IMR-90 (cell line): ENCODE measurements at regions not wholly inside any gene's neighbourhood (a gene's known extent, or its start where the extent isn't known, plus 50 kb on each side); places are given as distances from the start of the nearest gene placed in this dataset.

Experiments used
- ATAC-seq: fragments of 200-7000 bp; cut with Tn5 transposase; 2 replicates; pipeline ENCODE4 v1.9.1; 2020; ENCODE audit warnings: low read depth, mild to moderate bottlenecking, moderate library complexity
- BruUV-seq: library from RNA; stranded (reverse); fragments of 400-500 nt; replicated peaks from 2 replicates; lab custom pipeline; 2021; lab: Mats Ljungman, UMichigan
- CTCF ChIA-PET: fragments of 300-600 bp; formaldehyde crosslinking; extraction: SDS; loops from one replicate; lab custom pipeline; 2021; ENCODE audit warnings: antibody characterized with exemption; lab: Yijun Ruan, JAX
- POLR2A ChIA-PET: fragments of 300-600 bp; sonication (Branson Sonifier 250); formaldehyde crosslinking; loops from one replicate; lab custom pipeline; 2022; ENCODE audit warnings: antibody characterized with exemption; ENCODE audit not compliant: unreplicated experiment; lab: Charles Lee
- DNase-seq: peaks from one replicate; pipeline ENCODE4 v3.0.0; 2013
- H2AFZ ChIP-seq: replicated peaks from 2 replicates; pipeline ENCODE3; 2013; ENCODE audit warnings: low read length, mild to moderate bottlenecking; ENCODE audit not compliant: poor library complexity
- H2AK5ac ChIP-seq: 2 replicates; pipeline ENCODE4 v1.6.1; 2013; ENCODE audit warnings: low read depth, low read length, inconsistent platforms
- H2AK9ac ChIP-seq: replicated peaks from 2 replicates; pipeline ENCODE3; 2013; ENCODE audit warnings: mild to moderate bottlenecking, low read depth, low read length, moderate library complexity; ENCODE audit not compliant: poor library complexity
- H2BK120ac ChIP-seq: 2 replicates; pipeline ENCODE4 v1.6.1; 2013; ENCODE audit warnings: low read depth, low read length, inconsistent platforms
- H2BK15ac ChIP-seq: 3 replicates; pipeline ENCODE4 v1.6.1; 2013; ENCODE audit warnings: low read depth, low read length, inconsistent platforms
- H2BK20ac ChIP-seq: 2 replicates; pipeline ENCODE4 v1.6.1; 2013; ENCODE audit warnings: low read depth, mild to moderate bottlenecking, inconsistent platforms, low read length, moderate library complexity
- H2BK5ac ChIP-seq: 2 replicates; pipeline ENCODE4 v1.6.1; 2013; ENCODE audit warnings: mild to moderate bottlenecking, low read depth, low read length, inconsistent platforms; ENCODE audit not compliant: poor library complexity, severe bottlenecking
- H3K14ac ChIP-seq: replicated peaks from 2 replicates; pipeline ENCODE4 v1.6.1; 2013; ENCODE audit warnings: low read depth, low read length, inconsistent platforms
- H3K18ac ChIP-seq: 2 replicates; pipeline ENCODE4 v1.6.1; 2013; ENCODE audit warnings: low read depth, low read length, control low read depth
- H3K23ac ChIP-seq: 2 replicates; pipeline ENCODE4 v1.6.1; 2013; ENCODE audit warnings: low read depth, low read length, inconsistent platforms
- H3K27ac ChIP-seq: 2 replicates; pipeline ENCODE4 v1.5.1; 2013; ENCODE audit warnings: mild to moderate bottlenecking, control low read depth, low read length; ENCODE audit not compliant: insufficient read depth
- H3K27me3 ChIP-seq: 2 replicates; pipeline ENCODE4 v1.6.1; 2013; ENCODE audit warnings: low read length; ENCODE audit not compliant: control insufficient read depth, insufficient read depth
- H3K36me3 ChIP-seq: 2 replicates; pipeline ENCODE4 v1.6.1; 2013; ENCODE audit warnings: low read length, mixed read lengths; ENCODE audit not compliant: control insufficient read depth, insufficient read depth
- H3K4ac ChIP-seq: 2 replicates; pipeline ENCODE4 v1.6.1; 2013; ENCODE audit warnings: low read depth, low read length, inconsistent platforms
- H3K4me1 ChIP-seq: 2 replicates; pipeline ENCODE4 v1.6.1; 2013; ENCODE audit warnings: low read length, mixed read lengths; ENCODE audit not compliant: control insufficient read depth, insufficient read depth
- H3K4me2 ChIP-seq: 2 replicates; pipeline ENCODE4 v1.6.1; 2013; ENCODE audit warnings: low read depth, mild to moderate bottlenecking, control low read depth, low read length, moderate library complexity
- H3K4me3 ChIP-seq: 2 replicates; pipeline ENCODE4 v1.5.1; 2013; ENCODE audit warnings: low read depth, mild to moderate bottlenecking, control low read depth, low read length, moderate library complexity; ENCODE audit not compliant: insufficient read depth
- H3K56ac ChIP-seq: 2 replicates; pipeline ENCODE4 v1.6.1; 2013; ENCODE audit warnings: low read length, inconsistent platforms; ENCODE audit not compliant: insufficient read depth; ENCODE audit errors: extremely low read depth
- H3K79me1 ChIP-seq, 2 experiments: 2 replicates each; pipeline ENCODE4 v1.6.1; 2013; ENCODE audit warnings: low read length in 2 of 2, inconsistent platforms in 1 of 2, low read depth in 1 of 2
- H3K9ac ChIP-seq: 2 replicates; pipeline ENCODE4 v1.6.1; 2013; ENCODE audit warnings: low read depth, low read length, control low read depth
- H3K9me1 ChIP-seq: 2 replicates; pipeline ENCODE4 v1.6.1; 2013; ENCODE audit warnings: low read length, inconsistent platforms; ENCODE audit not compliant: insufficient read depth
- H3K9me3 ChIP-seq: 2 replicates; pipeline ENCODE4 v1.6.1; 2013; ENCODE audit warnings: low read length; ENCODE audit not compliant: control insufficient read depth, insufficient read depth
- H4K20me1 ChIP-seq: 2 replicates; pipeline ENCODE4 v1.6.1; 2013; ENCODE audit warnings: low read length, inconsistent platforms; ENCODE audit not compliant: insufficient read depth
- H4K5ac ChIP-seq: 2 replicates; pipeline ENCODE4 v1.6.1; 2013; ENCODE audit warnings: mild to moderate bottlenecking, low read depth, low read length, control low read depth
- H4K8ac ChIP-seq, 2 experiments: 2 replicates each; pipeline ENCODE4 v1.6.1; 2013; ENCODE audit warnings: low read depth in 2 of 2, low read length in 2 of 2, control low read depth in 1 of 2, inconsistent platforms in 1 of 2
- H4K91ac ChIP-seq: 2 replicates; pipeline ENCODE4 v1.6.1; 2013; ENCODE audit warnings: low read depth, low read length, inconsistent platforms; ENCODE audit not compliant: insufficient read depth
- BHLHE40 ChIP-seq: fragments of 150-350 bp; IDR thresholded peaks from 2 replicates; pipeline ENCODE4 v1.6.1; 2016; ENCODE audit warnings: mild to moderate bottlenecking, low read depth, low read length
- CEBPB ChIP-seq: IDR thresholded peaks from 2 replicates; pipeline ENCODE4 v1.6.1; 2012; ENCODE audit warnings: low read depth, low read length, improper control_type of control experiment
- CHD1 ChIP-seq: IDR thresholded peaks from 2 replicates; pipeline ENCODE4 v1.6.1; 2012; ENCODE audit warnings: low read depth, low read length, improper control_type of control experiment
- FOS ChIP-seq: fragments of 150-350 bp; IDR thresholded peaks from 2 replicates; pipeline ENCODE4 v1.6.1; 2016; ENCODE audit warnings: low read depth, low read length
- MAFK ChIP-seq: IDR thresholded peaks from 2 replicates; pipeline ENCODE4 v1.6.1; 2012; ENCODE audit warnings: low read depth, low read length, improper control_type of control experiment
- MAZ ChIP-seq: IDR thresholded peaks from 2 replicates; pipeline ENCODE4 v1.6.1; 2012; ENCODE audit warnings: low read depth, mild to moderate bottlenecking, low read length, improper control_type of control experiment, moderate library complexity, borderline replicate concordance
- POLR2A ChIP-seq: IDR thresholded peaks from 2 replicates; pipeline ENCODE4 v1.6.1; 2012; ENCODE audit warnings: mild to moderate bottlenecking, low read depth, low read length
- RAD21 ChIP-seq: IDR thresholded peaks from 2 replicates; pipeline ENCODE4 v1.6.1; 2012; ENCODE audit warnings: low read length, improper control_type of control experiment
- RCOR1 ChIP-seq: IDR thresholded peaks from 2 replicates; pipeline ENCODE4 v1.6.1; 2012; ENCODE audit warnings: mild to moderate bottlenecking, low read length, improper control_type of control experiment; ENCODE audit not compliant: insufficient replicate concordance
- WGBS, 2 experiments: methylation state at CpG; one replicate each; pipeline versions ENCODE4 v1.1.5 to v1.1.7; 2013; ENCODE audit warnings: missing lambda C conversion rate in 2 of 2; ENCODE audit not compliant: insufficient read length in 1 of 2; ENCODE audit errors: extremely low coverage in 2 of 2; 5-methylcytosine and 5-hydroxymethylcytosine counted together
- dilution Hi-C: fragments of 300-500 bp; cut with HindIII; formaldehyde crosslinking; loops from one replicate; pipeline ENCODE4 v1.14.3; 2018; ENCODE audit warnings: low sequenced_read_pairs; ENCODE audit not compliant: unreplicated experiment
- in situ Hi-C: fragments of 300-500 bp; cut with MboI; formaldehyde crosslinking; loops from 3 replicates; pipeline ENCODE4 v1.14.3; 2019; ENCODE audit warnings: low sequenced_read_pairs, inconsistent platforms, mixed read lengths
- intact Hi-C: fragments of 100-400 bp; cut with micrococcal nuclease; formaldehyde crosslinking; loops from 2 replicates; pipeline ENCODE4 v1.10.0; 2022
- TF ChIP-seq, protein P1 (sequence below): fragments of 150-350 bp; IDR thresholded peaks from 2 replicates; pipeline ENCODE4 v1.6.1; 2017; ENCODE audit warnings: mild to moderate bottlenecking, antibody characterized with exemption, low read length, low read depth

- no peak overlapping the region for H4K8ac ChIP-seq
- no peak overlapping the region for H3K18ac ChIP-seq
- H2BK15ac ChIP-seq = no peak overlapping the region
- in situ Hi-C loops (no loop called here), intact Hi-C loops (no loop called here), dilution Hi-C loops (no loop called here)
- H2BK120ac ChIP-seq = no peak overlapping the region
- H2BK5ac ChIP-seq = no peak overlapping the region
- ATAC-seq (no peak), DNase-seq (no peak)
- ChIA-PET POLR2A (no interaction called here), CTCF (no interaction called here)
- no peaks in the 10 kb centered on the region for H4K20me1 ChIP-seq
- H3K9me1 ChIP-seq = no peaks in the 10 kb centered on the region
- BruUV-seq = no TSS peak
- no peak overlapping the region for H2AK5ac ChIP-seq
- H3K9ac ChIP-seq = no peak overlapping the region
- no peak overlapping the region for H2AK9ac ChIP-seq
- no peak overlapping the region for H3K27ac ChIP-seq
- no peaks in the 10 kb centered on the region for H3K36me3 ChIP-seq
- no peak overlapping the region for H3K4me3 ChIP-seq
- H3K14ac ChIP-seq = no peak overlapping the region
- H3K27me3 ChIP-seq = no peaks in the 10 kb centered on the region
- H3K56ac ChIP-seq = no peak overlapping the region
- no peak for TF ChIP-seq BHLHE40
- no peak for TF ChIP-seq FOS
- no peak for TF ChIP-seq RAD21
- TF ChIP-seq RCOR1 = no peak
- TF ChIP-seq MAFK = no peak
- TF ChIP-seq MAZ = no peak
- no peak for TF ChIP-seq CEBPB
- TF ChIP-seq CHD1 = no peak
- no peak for TF ChIP-seq POLR2A
- TF ChIP-seq, protein P1, sequence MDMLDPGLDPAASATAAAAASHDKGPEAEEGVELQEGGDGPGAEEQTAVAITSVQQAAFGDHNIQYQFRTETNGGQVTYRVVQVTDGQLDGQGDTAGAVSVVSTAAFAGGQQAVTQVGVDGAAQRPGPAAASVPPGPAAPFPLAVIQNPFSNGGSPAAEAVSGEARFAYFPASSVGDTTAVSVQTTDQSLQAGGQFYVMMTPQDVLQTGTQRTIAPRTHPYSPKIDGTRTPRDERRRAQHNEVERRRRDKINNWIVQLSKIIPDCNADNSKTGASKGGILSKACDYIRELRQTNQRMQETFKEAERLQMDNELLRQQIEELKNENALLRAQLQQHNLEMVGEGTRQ = no peak
- H4K91ac ChIP-seq = no peak overlapping the region
- WGBS, 2 experiments = no CpG with 5 or more reads among the region's 2 CpGs
- H4K5ac ChIP-seq = no peak overlapping the region
- H3K23ac ChIP-seq = no peak overlapping the region
- no peak overlapping the region for H2AFZ ChIP-seq
- H2BK20ac ChIP-seq = no peak overlapping the region
- H3K4me1 ChIP-seq = no peaks in the 10 kb centered on the region
- H3K4ac ChIP-seq = no peak overlapping the region
- H3K9me3 ChIP-seq = peaks cover 3% of the 10 kb centered on the region; the same call in 1 of the 2 replicates
- H3K79me1 ChIP-seq = no peaks in the 10 kb centered on the region
- no peak overlapping the region for H3K4me2 ChIP-seq
Observed at GRCh38 chr16:26658915-26659314, 407.8 kb upstream of the C16orf82 start.
